AG08395 (cell line): ENCODE measurements at regions not wholly inside any gene's neighbourhood (a gene's known extent, or its start where the extent isn't known, plus 50 kb on each side); places are given as distances from the start of the nearest gene placed in this dataset.
A peak's percentile ranks its signal among the peaks of the same experiment; 100 is the strongest.
"Not testable (repeated sequence)": the region's sequence is repeated elsewhere in the genome, so short reads cannot be mapped to it uniquely, and the experiment has no call there.

ENCODE experiments used
- DNase-seq: peaks from one replicate; pipeline ENCODE4 v3.0.0; 2012; ENCODE audit warnings: mixed read lengths, low spot score

- DNase-seq, result peak; percentile 4
Measured at GRCh38 chr6:82419132-82419581, 55.5 kb downstream of the TPBG start.

- peak; percentile 35 for DNase-seq
Measured at GRCh38 chr6:82419859-82420258, 56.2 kb downstream of the TPBG start.

GRCh38 chr6:82430611-82431010, 67.0 kb downstream of the TPBG start:
- DNase-seq, result no peak

GRCh38 chr6:82436740-82437139, 73.1 kb downstream of the TPBG start:
- no peak for DNase-seq

- DNase-seq, result no peak
Measured at GRCh38 chr6:82437701-82438100, 74.1 kb downstream of the TPBG start.

- no peak for DNase-seq
Measured at GRCh38 chr6:82441047-82441855, 77.6 kb downstream of the TPBG start.

- no peak for DNase-seq
Measured at GRCh38 chr6:82442061-82442719, 78.6 kb downstream of the TPBG start.

GRCh38 chr6:82458147-82458546, 94.5 kb downstream of the TPBG start:
- no peak for DNase-seq

GRCh38 chr6:82458705-82459104, 95.1 kb downstream of the TPBG start:
- DNase-seq, result no peak

GRCh38 chr6:82461536-82461935, 97.9 kb downstream of the TPBG start:
- no peak for DNase-seq

- DNase-seq, result no peak
Measured at GRCh38 chr6:82467338-82467737, 103.7 kb downstream of the TPBG start.

- DNase-seq, result not testable (repeated sequence)
Measured at GRCh38 chr6:82470123-82470522, 106.5 kb downstream of the TPBG start.

- not testable (repeated sequence) for DNase-seq
Measured at GRCh38 chr6:82475106-82475505, 111.5 kb downstream of the TPBG start.

GRCh38 chr6:82484001-82484400, 120.4 kb downstream of the TPBG start:
- DNase-seq, result no peak

- no peak for DNase-seq
Measured at GRCh38 chr6:82484737-82485626, 121.4 kb downstream of the TPBG start.

- no peak for DNase-seq
Measured at GRCh38 chr6:82487895-82488294, 124.3 kb downstream of the TPBG start.

GRCh38 chr6:82488403-82488802, 124.8 kb downstream of the TPBG start:
- no peak for DNase-seq

- no peak for DNase-seq
Measured at GRCh38 chr6:82492134-82492533, 128.5 kb downstream of the TPBG start.

- no peak for DNase-seq
Measured at GRCh38 chr6:82493467-82493866, 129.8 kb downstream of the TPBG start.

- DNase-seq, result no peak
Measured at GRCh38 chr6:82494367-82494766, 130.8 kb downstream of the TPBG start.

GRCh38 chr6:82501901-82502300, 138.3 kb downstream of the TPBG start:
- not testable (repeated sequence) for DNase-seq

GRCh38 chr6:82506526-82506925, 142.9 kb downstream of the TPBG start:
- DNase-seq, result no peak
